ENCODE measurements at regions not wholly inside any gene's neighbourhood (a gene's known extent, or its start where the extent isn't known, plus 50 kb on each side); places are given as distances from the start of the nearest gene placed in this dataset.
"Not testable (repeated sequence)": the region's sequence is repeated elsewhere in the genome, so short reads cannot be mapped to it uniquely, and the experiment has no call there.

GRCh38 chr3:188002626-188003138 lies 151.3 kb upstream of the LPP start:
- DNase-seq = no peak

- DNase-seq = peak; percentile 75
These were observed 150.5 kb upstream of the LPP start for GRCh38 chr3:188003188-188004171.

- peak; percentile 48 for DNase-seq
These were observed 147.1 kb upstream of the LPP start for GRCh38 chr3:188006726-188007393.

- DNase-seq = no peak
These were observed 146.1 kb upstream of the LPP start for GRCh38 chr3:188007897-188008296.

- no peak for DNase-seq
These were observed 145.3 kb upstream of the LPP start for GRCh38 chr3:188008582-188009213.

GRCh38 chr3:188010478-188010877 lies 143.5 kb upstream of the LPP start:
- no peak for DNase-seq

- no peak for DNase-seq
These were observed 134.2 kb upstream of the LPP start for GRCh38 chr3:188019727-188020126.

- DNase-seq = no peak
These were observed 132.9 kb upstream of the LPP start for GRCh38 chr3:188021041-188021440.

GRCh38 chr3:188021502-188022040 lies 132.4 kb upstream of the LPP start:
- DNase-seq = no peak

- not testable (repeated sequence) for DNase-seq
These were observed 131.1 kb upstream of the LPP start for GRCh38 chr3:188022902-188023301.

GRCh38 chr3:188025555-188025954 lies 128.4 kb upstream of the LPP start:
- DNase-seq = no peak

GRCh38 chr3:188026191-188026968 lies 127.6 kb upstream of the LPP start:
- DNase-seq = no peak

GRCh38 chr3:188031121-188031520 lies 122.8 kb upstream of the LPP start:
- no peak for DNase-seq

GRCh38 chr3:188034989-188035388 lies 119.0 kb upstream of the LPP start:
- no peak for DNase-seq

GRCh38 chr3:188036375-188037194 lies 117.4 kb upstream of the LPP start:
- no peak for DNase-seq

- peak; percentile 29 for DNase-seq
These were observed 116.7 kb upstream of the LPP start for GRCh38 chr3:188037195-188037718.

GRCh38 chr3:188037965-188038581 lies 115.9 kb upstream of the LPP start:
- no peak for DNase-seq

GRCh38 chr3:188041193-188041592 lies 112.8 kb upstream of the LPP start:
- no peak for DNase-seq

GRCh38 chr3:188041895-188042294 lies 112.1 kb upstream of the LPP start:
- DNase-seq = no peak

GRCh38 chr3:188042466-188042865 lies 111.5 kb upstream of the LPP start:
- no peak for DNase-seq

- DNase-seq = no peak
These were observed 110.1 kb upstream of the LPP start for GRCh38 chr3:188043891-188044290.
